ENCODE measurements at regions not wholly inside any gene's neighbourhood (a gene's known extent, or its start where the extent isn't known, plus 50 kb on each side); places are given as distances from the start of the nearest gene placed in this dataset.

- no peak for TF ChIP-seq RERE (CRISPR knock-in tag; IDR thresholded peaks at IDR 0.05; ENCODE audit: borderline replicate concordance)
- no peak for TF ChIP-seq NFATC3 (IDR thresholded peaks at IDR 0.05)
- 0 out of 2 replicates have a peak, but pooled peaks have one; percentile 57 for TF ChIP-seq CGGBP1 (CRISPR knock-in tag; IDR thresholded peaks at IDR 0.05)
- no peak for TF ChIP-seq KDM4B (IDR thresholded peaks at IDR 0.05; ENCODE audit: borderline replicate concordance in 2 of 2, low read depth in 1 of 2)
- no peak for TF ChIP-seq NR2C2 (CRISPR knock-in tag; IDR thresholded peaks at IDR 0.05)
- TF ChIP-seq NR2C2 (tag; IDR thresholded peaks at IDR 0.05): no peak
- TF ChIP-seq CHAMP1 (IDR thresholded peaks at IDR 0.05): no peak
- TF ChIP-seq ZFP30 (CRISPR knock-in tag; IDR thresholded peaks at IDR 0.05; ENCODE audit: borderline replicate concordance): no peak
- TF ChIP-seq BACH1 (tag; IDR thresholded peaks at IDR 0.05): no peak
- TF ChIP-seq ZSCAN32 (CRISPR knock-in tag; IDR thresholded peaks at IDR 0.05): no peak
These were observed 97.9 kb downstream of the ZNF280B start (continued) for GRCh38 chr22:22410677-22411076.
